Type B pancreatic cell (in vitro differentiated cells): ENCODE measurements at regions not wholly inside any gene's neighbourhood (a gene's known extent, or its start where the extent isn't known, plus 50 kb on each side); places are given as distances from the start of the nearest gene placed in this dataset.

ENCODE experiments used
- DNase-seq: peaks from one replicate; pipeline ENCODE4 v3.0.0; 2021; ENCODE audit warnings: mixed read lengths; ENCODE audit not compliant: unreplicated experiment; ENCODE audit errors: extremely low spot score
- H3K27ac Mint-ChIP-seq: 2 replicates; pipeline ENCODE4 v1.8.0; 2021; ENCODE audit warnings: mild to moderate bottlenecking, mixed read lengths
- H3K27me3 Mint-ChIP-seq: 2 replicates; pipeline ENCODE4 v1.8.0; 2021; ENCODE audit warnings: mixed read lengths
- H3K36me3 Mint-ChIP-seq: 2 replicates; pipeline ENCODE4 v1.8.0; 2021; ENCODE audit warnings: mixed read lengths
- H3K4me1 Mint-ChIP-seq: one replicate; pipeline ENCODE4 v1.8.0; 2021; ENCODE audit warnings: mixed read lengths; ENCODE audit not compliant: unreplicated experiment
- H3K4me3 Mint-ChIP-seq: 2 replicates; pipeline ENCODE4 v1.8.0; 2021; ENCODE audit warnings: mild to moderate bottlenecking, mixed read lengths
- H3K9me3 Mint-ChIP-seq: 2 replicates; pipeline ENCODE4 v1.8.0; 2021; ENCODE audit warnings: mixed read lengths
- CTCF ChIP-seq: fragments of 200-600 bp; sonication (generic); conservative IDR thresholded peaks from 2 replicates; pipeline ENCODE4 v1.5.0; 2021; ENCODE audit warnings: antibody characterized with exemption, mild to moderate bottlenecking

- no peak for DNase-seq
- TF ChIP-seq CTCF: no peak
- Mint-ChIP-seq H3K36me3 (no peaks in the 10 kb centered on the region), H3K4me1 (peaks cover 6% of the 10 kb centered on the region), H3K27ac (no peak overlapping the region), H3K27me3 (peaks cover 3% of the 10 kb centered on the region), H3K4me3 (no peak overlapping the region), H3K9me3 (no peaks in the 10 kb centered on the region)
Observed at GRCh38 chr16:14334366-14335080, 263.4 kb downstream of the MRTFB start.

- no peak overlapping the region for H3K27ac Mint-ChIP-seq
Observed at GRCh38 chr16:14333361-14333760, 262.2 kb downstream of the MRTFB start.

GRCh38 chr16:14331020-14331419 lies 259.9 kb downstream of the MRTFB start:
- H3K9me3 Mint-ChIP-seq: no peaks in the 10 kb centered on the region
- no peak overlapping the region for H3K27ac Mint-ChIP-seq
- H3K4me1 Mint-ChIP-seq: peaks cover 10% of the 10 kb centered on the region
- no peak for DNase-seq
- no peaks in the 10 kb centered on the region for H3K36me3 Mint-ChIP-seq
- TF ChIP-seq CTCF: no peak
- H3K27me3 Mint-ChIP-seq: peaks cover 3% of the 10 kb centered on the region
- no peak overlapping the region for H3K4me3 Mint-ChIP-seq

More at GRCh38 chr16:14333361-14333760, 262.2 kb downstream of the MRTFB start:
- H3K4me3 Mint-ChIP-seq: no peak overlapping the region
- H3K27me3 Mint-ChIP-seq: peaks cover 3% of the 10 kb centered on the region
- H3K36me3 Mint-ChIP-seq: no peaks in the 10 kb centered on the region
- no peaks in the 10 kb centered on the region for H3K9me3 Mint-ChIP-seq
- DNase-seq: no peak
- no peak for TF ChIP-seq CTCF
- H3K4me1 Mint-ChIP-seq: peaks cover 6% of the 10 kb centered on the region

- H3K27me3 Mint-ChIP-seq: peaks cover 3% of the 10 kb centered on the region
- no peak overlapping the region for H3K27ac Mint-ChIP-seq
- H3K9me3 Mint-ChIP-seq: no peaks in the 10 kb centered on the region
- no peaks in the 10 kb centered on the region for H3K36me3 Mint-ChIP-seq
- TF ChIP-seq CTCF: no peak
- H3K4me3 Mint-ChIP-seq: no peak overlapping the region
- no peak for DNase-seq
- peaks cover 18% of the 10 kb centered on the region for H3K4me1 Mint-ChIP-seq
Observed at GRCh38 chr16:14329727-14330350, 258.7 kb downstream of the MRTFB start.

- Mint-ChIP-seq H3K27me3 (no peaks in the 10 kb centered on the region), H3K4me3 (peak overlapping the region; percentile 48), H3K9me3 (no peaks in the 10 kb centered on the region), H3K4me1 (peaks cover 22% of the 10 kb centered on the region), H3K27ac (peak overlapping the region; percentile 17), H3K36me3 (no peaks in the 10 kb centered on the region)
- TF ChIP-seq CTCF: no peak
- no peak for DNase-seq
Observed at GRCh38 chr16:14325502-14326401, 254.6 kb downstream of the MRTFB start.
